K562 (cell line): ENCODE measurements at regions not wholly inside any gene's neighbourhood (a gene's known extent, or its start where the extent isn't known, plus 50 kb on each side); places are given as distances from the start of the nearest gene placed in this dataset.

Source experiments
- CXXC5 ChIP-seq: fragments of 250-450 bp; sonication (Bioruptor Pico); IDR thresholded peaks from 2 replicates; pipeline ENCODE4 v1.8.0; 2022; ENCODE audit warnings: inconsistent platforms, mild to moderate bottlenecking, moderate library complexity
- EWSR1 ChIP-seq: fragments of 450-650 bp; IDR thresholded peaks from 2 replicates; pipeline ENCODE4 v1.6.1; 2018; ENCODE audit warnings: borderline replicate concordance, mild to moderate bottlenecking, low read depth, moderate library complexity; ENCODE audit not compliant: partially characterized antibody
- FOXJ3 ChIP-seq: sonication (generic); formaldehyde crosslinking; IDR thresholded peaks from 2 replicates; pipeline ENCODE4 v1.4.0; 2020; ENCODE audit warnings: mild to moderate bottlenecking, missing genetic modification reagents
- HSF4 ChIP-seq: fragments of 250-450 bp; sonication (Bioruptor Pico); IDR thresholded peaks from 2 replicates; pipeline ENCODE4 v2.1.2; 2022; ENCODE audit warnings: mild to moderate bottlenecking, moderate library complexity, borderline replicate concordance
- KDM5B ChIP-seq: fragments of 200-600 bp; sonication (generic); IDR thresholded peaks from 2 replicates; pipeline ENCODE4 v1.6.1; 2012; ENCODE audit warnings: low read depth, mild to moderate bottlenecking, moderate library complexity, low read length, control low read depth, inconsistent platforms; ENCODE audit not compliant: insufficient replicate concordance
- KHSRP ChIP-seq: fragments of 450-650 bp; IDR thresholded peaks from 2 replicates; pipeline ENCODE4 v1.6.1; 2017
- KLF16 ChIP-seq: IDR thresholded peaks from 2 replicates; pipeline ENCODE4 v1.6.1; 2016; ENCODE audit warnings: antibody characterized with exemption
- MCM3 ChIP-seq: fragments of 450-650 bp; IDR thresholded peaks from 2 replicates; pipeline ENCODE4 v1.6.1; 2016
- ZNF197 ChIP-seq: fragments of 200-800 bp; sonication (Bioruptor generic); IDR thresholded peaks from 2 replicates; pipeline ENCODE4 v1.6.1; 2016; ENCODE audit warnings: low read depth, missing genetic modification characterization, missing compliant biosample characterization
- ZNF589 ChIP-seq: fragments of 200-800 bp; sonication (Bioruptor generic); IDR thresholded peaks from 2 replicates; pipeline ENCODE4 v1.6.1; 2016; ENCODE audit warnings: low read depth, missing genetic modification characterization, missing compliant biosample characterization
- TF ChIP-seq, protein P1 (sequence below): IDR thresholded peaks from 2 replicates; pipeline ENCODE4 v1.6.1; 2011; ENCODE audit warnings: borderline replicate concordance, low read depth, mild to moderate bottlenecking, moderate library complexity, low read length; ENCODE audit not compliant: insufficient read depth, poor library complexity, severe bottlenecking
- TF ChIP-seq, protein P2 (sequence below): fragments of 250-450 bp; sonication (Bioruptor Pico); IDR thresholded peaks from 2 replicates; pipeline ENCODE4 v1.4.0; 2020
- TF ChIP-seq, protein P3 (sequence below): IDR thresholded peaks from 2 replicates; pipeline ENCODE4 v1.6.1; 2014; ENCODE audit warnings: antibody characterized with exemption

DNA sequence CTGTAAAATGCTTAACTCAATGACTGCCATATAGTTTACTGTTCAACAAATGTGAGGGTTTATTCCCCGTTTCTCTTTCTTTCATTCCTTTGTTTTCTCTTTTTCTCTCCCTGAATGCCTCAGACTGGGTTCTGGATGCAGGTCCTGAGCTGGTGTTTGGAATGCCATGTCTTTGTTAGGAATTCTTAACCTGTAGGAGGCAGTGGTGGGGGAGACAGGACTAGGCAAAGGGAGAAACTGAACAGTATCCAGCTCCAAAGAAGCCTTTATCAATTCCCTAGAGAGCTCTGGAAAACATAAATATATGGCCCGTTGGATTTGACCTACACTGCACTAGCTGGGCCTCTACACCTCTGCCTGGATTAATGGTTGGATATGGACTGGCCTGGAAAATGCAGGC lies 621.2 kb upstream of the SLC35B3 start (continued):
- TF ChIP-seq, protein P1, sequence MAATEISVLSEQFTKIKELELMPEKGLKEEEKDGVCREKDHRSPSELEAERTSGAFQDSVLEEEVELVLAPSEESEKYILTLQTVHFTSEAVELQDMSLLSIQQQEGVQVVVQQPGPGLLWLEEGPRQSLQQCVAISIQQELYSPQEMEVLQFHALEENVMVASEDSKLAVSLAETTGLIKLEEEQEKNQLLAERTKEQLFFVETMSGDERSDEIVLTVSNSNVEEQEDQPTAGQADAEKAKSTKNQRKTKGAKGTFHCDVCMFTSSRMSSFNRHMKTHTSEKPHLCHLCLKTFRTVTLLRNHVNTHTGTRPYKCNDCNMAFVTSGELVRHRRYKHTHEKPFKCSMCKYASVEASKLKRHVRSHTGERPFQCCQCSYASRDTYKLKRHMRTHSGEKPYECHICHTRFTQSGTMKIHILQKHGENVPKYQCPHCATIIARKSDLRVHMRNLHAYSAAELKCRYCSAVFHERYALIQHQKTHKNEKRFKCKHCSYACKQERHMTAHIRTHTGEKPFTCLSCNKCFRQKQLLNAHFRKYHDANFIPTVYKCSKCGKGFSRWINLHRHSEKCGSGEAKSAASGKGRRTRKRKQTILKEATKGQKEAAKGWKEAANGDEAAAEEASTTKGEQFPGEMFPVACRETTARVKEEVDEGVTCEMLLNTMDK, result no peak
- no peak for TF ChIP-seq HSF4 (CRISPR knock-in tag)
- TF ChIP-seq KDM5B, result no peak
- TF ChIP-seq, protein P2, sequence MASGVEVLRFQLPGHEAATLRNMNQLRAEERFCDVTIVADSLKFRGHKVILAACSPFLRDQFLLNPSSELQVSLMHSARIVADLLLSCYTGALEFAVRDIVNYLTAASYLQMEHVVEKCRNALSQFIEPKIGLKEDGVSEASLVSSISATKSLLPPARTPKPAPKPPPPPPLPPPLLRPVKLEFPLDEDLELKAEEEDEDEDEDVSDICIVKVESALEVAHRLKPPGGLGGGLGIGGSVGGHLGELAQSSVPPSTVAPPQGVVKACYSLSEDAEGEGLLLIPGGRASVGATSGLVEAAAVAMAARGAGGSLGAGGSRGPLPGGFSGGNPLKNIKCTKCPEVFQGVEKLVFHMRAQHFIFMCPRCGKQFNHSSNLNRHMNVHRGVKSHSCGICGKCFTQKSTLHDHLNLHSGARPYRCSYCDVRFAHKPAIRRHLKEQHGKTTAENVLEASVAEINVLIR (CRISPR knock-in tag), result no peak
- TF ChIP-seq, protein P3, sequence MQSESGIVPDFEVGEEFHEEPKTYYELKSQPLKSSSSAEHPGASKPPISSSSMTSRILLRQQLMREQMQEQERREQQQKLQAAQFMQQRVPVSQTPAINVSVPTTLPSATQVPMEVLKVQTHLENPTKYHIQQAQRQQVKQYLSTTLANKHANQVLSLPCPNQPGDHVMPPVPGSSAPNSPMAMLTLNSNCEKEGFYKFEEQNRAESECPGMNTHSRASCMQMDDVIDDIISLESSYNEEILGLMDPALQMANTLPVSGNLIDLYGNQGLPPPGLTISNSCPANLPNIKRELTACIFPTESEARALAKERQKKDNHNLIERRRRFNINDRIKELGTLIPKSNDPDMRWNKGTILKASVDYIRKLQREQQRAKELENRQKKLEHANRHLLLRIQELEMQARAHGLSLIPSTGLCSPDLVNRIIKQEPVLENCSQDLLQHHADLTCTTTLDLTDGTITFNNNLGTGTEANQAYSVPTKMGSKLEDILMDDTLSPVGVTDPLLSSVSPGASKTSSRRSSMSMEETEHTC, result no peak
- TF ChIP-seq MCM3, result no peak
- no peak for TF ChIP-seq EWSR1
- no peak for TF ChIP-seq ZNF589
- no peak for TF ChIP-seq FOXJ3 (CRISPR knock-in tag)
- no peak for TF ChIP-seq KLF16
- no peak for TF ChIP-seq CXXC5 (CRISPR knock-in tag)
- TF ChIP-seq ZNF197 (CRISPR knock-in tag), result no peak
- no peak for TF ChIP-seq KHSRP
